ENCODE measurements at regions not wholly inside any gene's neighbourhood (a gene's known extent, or its start where the extent isn't known, plus 50 kb on each side); places are given as distances from the start of the nearest gene placed in this dataset.
A peak's percentile ranks its signal among the peaks of the same experiment; 100 is the strongest.
"Not testable (repeated sequence)": the region's sequence is repeated elsewhere in the genome, so short reads cannot be mapped to it uniquely, and the experiment has no call there.

- Histone ChIP-seq H3K27me3 (ENCODE audit: insufficient read depth, low read length) (no peaks in the 10 kb centered on the region), H3K4me3 (replicated peaks in 1 of 2; ENCODE audit: low read depth in 1 of 2, low read length in 2 of 2) (no peak overlapping the region), H3K4me2 (ENCODE audit: low read length) (no peak overlapping the region), H3K4me1 (ENCODE audit: control insufficient read depth in 1 of 2, insufficient read depth in 2 of 2, low read length in 2 of 2) (no peaks in the 10 kb centered on the region), H3K79me2 (ENCODE audit: insufficient read depth, low read length) (no peaks in the 10 kb centered on the region), H4K20me1 (ENCODE audit: insufficient read depth) (no peaks in the 10 kb centered on the region), H3K9me2 (ENCODE audit: insufficient read depth) (no peaks in the 10 kb centered on the region), H3K9ac (ENCODE audit: low read length) (no peak overlapping the region), H3K9me3 (ENCODE audit: control insufficient read depth in 1 of 2, insufficient read depth in 1 of 2, low read depth in 1 of 2, low read length in 2 of 2) (no peaks in the 10 kb centered on the region), H3K27ac (ENCODE audit: low read depth, low read length) (no peak overlapping the region), H2AFZ (ENCODE audit: low read depth, low read length, poor library complexity, severe bottlenecking) (no peak overlapping the region), H3K36me3 (ENCODE audit: control insufficient read depth in 1 of 2, insufficient read depth in 2 of 2, low read length in 2 of 2) (no peaks in the 10 kb centered on the region)
- ATAC-seq (peak; percentile 38; the same call in 1 of the 2 replicates), DNase-seq (ENCODE audit: low read depth, low spot score) (no peak)
- ChIA-PET RAD21 (ENCODE audit: low non-redundant PET in 1 of 2, low total read pairs in 2 of 2, uncharacterized antibody in 2 of 2, unreplicated experiment in 2 of 2) (no interaction called here), CTCF (no interaction called here), POLR2A (no interaction called here)
- intact Hi-C loops (cut with micrococcal nuclease), result no loop called here
- TF ChIP-seq ZBTB33 (IDR thresholded peaks at IDR 0.05; ENCODE audit: extremely low read depth, insufficient replicate concordance, low read length), result no peak
- no peak for TF ChIP-seq EGR1 (IDR thresholded peaks at IDR 0.05; ENCODE audit: low read depth)
- no peak for TF ChIP-seq POLR2AphosphoS5 (IDR thresholded peaks at IDR 0.05; ENCODE audit: low read depth, low read length)
- peak; percentile 9; the same call in 1 of the 2 replicates for TF ChIP-seq RAD21 (IDR thresholded peaks at IDR 0.05; ENCODE audit: low read depth)
- no peak for TF ChIP-seq FOSL1 (IDR thresholded peaks at IDR 0.05; ENCODE audit: low read depth)
- no peak for TF ChIP-seq CBX3 (IDR thresholded peaks at IDR 0.05; ENCODE audit: low read depth)
- no TSS peak for BruUV-seq (replicated peaks)
These were observed 251.4 kb downstream of the BLID start for GRCh38 chr11:121864660-121865059.

- H3K9me3 ChIP-seq (ENCODE audit: control insufficient read depth in 1 of 2, insufficient read depth in 1 of 2, low read depth in 1 of 2, low read length in 2 of 2), result no peaks in the 10 kb centered on the region
- H3K27me3 ChIP-seq (ENCODE audit: insufficient read depth, low read length), result no peaks in the 10 kb centered on the region
- no peaks in the 10 kb centered on the region for H4K20me1 ChIP-seq (ENCODE audit: insufficient read depth)
- H3K79me2 ChIP-seq (ENCODE audit: insufficient read depth, low read length), result no peaks in the 10 kb centered on the region
- no peaks in the 10 kb centered on the region for H3K9me2 ChIP-seq (ENCODE audit: insufficient read depth)
- no peaks in the 10 kb centered on the region for H3K4me1 ChIP-seq (ENCODE audit: control insufficient read depth in 1 of 2, insufficient read depth in 2 of 2, low read length in 2 of 2)
- BruUV-seq (replicated peaks), result no TSS peak
- ChIA-PET CTCF (no interaction called here), RAD21 (ENCODE audit: low non-redundant PET in 1 of 2, low total read pairs in 2 of 2, uncharacterized antibody in 2 of 2, unreplicated experiment in 2 of 2) (no interaction called here), POLR2A (no interaction called here)
- TF ChIP-seq, protein P1, sequence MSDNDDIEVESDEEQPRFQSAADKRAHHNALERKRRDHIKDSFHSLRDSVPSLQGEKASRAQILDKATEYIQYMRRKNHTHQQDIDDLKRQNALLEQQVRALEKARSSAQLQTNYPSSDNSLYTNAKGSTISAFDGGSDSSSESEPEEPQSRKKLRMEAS (IDR thresholded peaks at IDR 0.05), result no peak
- no peak for TF ChIP-seq ZNF274 (IDR thresholded peaks at IDR 0.05; ENCODE audit: low read depth, low read length)
- TF ChIP-seq SIN3A (IDR thresholded peaks at IDR 0.05; ENCODE audit: low read depth), result no peak
- TF ChIP-seq ZFX (IDR thresholded peaks at IDR 0.05), result no peak
- H3K36me3 ChIP-seq (ENCODE audit: control insufficient read depth in 1 of 2, insufficient read depth in 2 of 2, low read length in 2 of 2), result no peaks in the 10 kb centered on the region
- no peak for ATAC-seq
- H3K4me2 ChIP-seq (ENCODE audit: low read length), result no peak overlapping the region
- H3K9ac ChIP-seq (ENCODE audit: low read length), result no peak overlapping the region
- intact Hi-C loops (cut with micrococcal nuclease), result no loop called here
- H3K4me3 ChIP-seq (replicated peaks in 1 of 2; ENCODE audit: low read depth in 1 of 2, low read length in 2 of 2), result no peak overlapping the region
- H2AFZ ChIP-seq (ENCODE audit: low read depth, low read length, poor library complexity, severe bottlenecking), result no peak overlapping the region
- DNase-seq (ENCODE audit: low read depth, low spot score), result no peak
- H3K27ac ChIP-seq (ENCODE audit: low read depth, low read length), result no peak overlapping the region
These were observed 252.9 kb downstream of the BLID start for GRCh38 chr11:121863126-121863525.

GRCh38 chr11:121855138-121855537 lies 260.9 kb downstream of the BLID start:
- H3K36me3 ChIP-seq (ENCODE audit: control insufficient read depth in 1 of 2, insufficient read depth in 2 of 2, low read length in 2 of 2); H2AFZ ChIP-seq (ENCODE audit: low read depth, low read length, poor library complexity, severe bottlenecking); H3K4me2 ChIP-seq (ENCODE audit: low read length); H3K79me2 ChIP-seq (ENCODE audit: insufficient read depth, low read length); H4K20me1 ChIP-seq (ENCODE audit: insufficient read depth); H3K27ac ChIP-seq (ENCODE audit: low read depth, low read length); RAD21 ChIA-PET (ENCODE audit: low non-redundant PET in 1 of 2, low total read pairs in 2 of 2, uncharacterized antibody in 2 of 2, unreplicated experiment in 2 of 2); BruUV-seq (replicated peaks); H3K4me3 ChIP-seq (replicated peaks in 1 of 2; ENCODE audit: low read depth in 1 of 2, low read length in 2 of 2); H3K9me3 ChIP-seq (ENCODE audit: control insufficient read depth in 1 of 2, insufficient read depth in 1 of 2, low read depth in 1 of 2, low read length in 2 of 2); POLR2A ChIA-PET; H3K9ac ChIP-seq (ENCODE audit: low read length); ATAC-seq; H3K27me3 ChIP-seq (ENCODE audit: insufficient read depth, low read length); H3K4me1 ChIP-seq (ENCODE audit: control insufficient read depth in 1 of 2, insufficient read depth in 2 of 2, low read length in 2 of 2); intact Hi-C loops (cut with micrococcal nuclease); DNase-seq (ENCODE audit: low read depth, low spot score); CTCF ChIA-PET; H3K9me2 ChIP-seq (ENCODE audit: insufficient read depth): not testable (repeated sequence)

Data from HCT116 (cell line).